DND-41 (cell line): ENCODE measurements at regions not wholly inside any gene's neighbourhood (a gene's known extent, or its start where the extent isn't known, plus 50 kb on each side); places are given as distances from the start of the nearest gene placed in this dataset.

Experiments
- EZH2 ChIP-seq: IDR thresholded peaks from 3 replicates; pipeline ENCODE4 v1.6.1; 2012; ENCODE audit warnings: borderline replicate concordance, low read depth, mild to moderate bottlenecking, moderate library complexity, low read length, inconsistent platforms; ENCODE audit not compliant: severe bottlenecking
- TF ChIP-seq, protein P1 (sequence below): IDR thresholded peaks from 2 replicates; pipeline ENCODE4 v1.5.1; 2012; ENCODE audit warnings: borderline replicate concordance, low read length, moderate library complexity, mild to moderate bottlenecking; ENCODE audit not compliant: poor library complexity, severe bottlenecking; ENCODE audit errors: extremely low read depth

DNA sequence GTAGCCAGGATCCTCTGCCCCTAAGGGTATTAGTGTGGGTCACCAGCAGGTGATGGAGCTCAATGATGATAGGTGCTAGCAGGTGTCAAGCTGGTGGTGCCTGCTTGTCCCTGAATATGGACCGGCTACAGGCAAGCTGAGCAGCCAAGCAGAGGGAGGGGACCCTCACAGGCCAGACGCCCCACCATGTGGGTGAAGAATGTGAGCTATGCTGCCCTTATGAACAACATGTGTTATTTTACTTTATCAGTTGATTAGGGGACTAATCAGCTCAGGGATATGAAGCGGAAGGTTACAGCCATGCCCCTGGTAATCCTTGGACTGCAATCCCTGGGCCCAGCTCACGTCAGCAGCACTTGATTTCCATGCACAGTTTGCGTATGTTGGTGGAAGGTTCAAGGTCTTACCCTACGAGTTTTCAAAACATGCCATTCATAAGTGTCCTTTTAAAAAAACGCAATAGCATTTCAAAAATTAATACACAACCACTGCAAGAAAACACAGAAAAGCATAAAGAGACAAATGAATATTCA lies 106.0 kb downstream of the CDC7 start:
- TF ChIP-seq, protein P1, sequence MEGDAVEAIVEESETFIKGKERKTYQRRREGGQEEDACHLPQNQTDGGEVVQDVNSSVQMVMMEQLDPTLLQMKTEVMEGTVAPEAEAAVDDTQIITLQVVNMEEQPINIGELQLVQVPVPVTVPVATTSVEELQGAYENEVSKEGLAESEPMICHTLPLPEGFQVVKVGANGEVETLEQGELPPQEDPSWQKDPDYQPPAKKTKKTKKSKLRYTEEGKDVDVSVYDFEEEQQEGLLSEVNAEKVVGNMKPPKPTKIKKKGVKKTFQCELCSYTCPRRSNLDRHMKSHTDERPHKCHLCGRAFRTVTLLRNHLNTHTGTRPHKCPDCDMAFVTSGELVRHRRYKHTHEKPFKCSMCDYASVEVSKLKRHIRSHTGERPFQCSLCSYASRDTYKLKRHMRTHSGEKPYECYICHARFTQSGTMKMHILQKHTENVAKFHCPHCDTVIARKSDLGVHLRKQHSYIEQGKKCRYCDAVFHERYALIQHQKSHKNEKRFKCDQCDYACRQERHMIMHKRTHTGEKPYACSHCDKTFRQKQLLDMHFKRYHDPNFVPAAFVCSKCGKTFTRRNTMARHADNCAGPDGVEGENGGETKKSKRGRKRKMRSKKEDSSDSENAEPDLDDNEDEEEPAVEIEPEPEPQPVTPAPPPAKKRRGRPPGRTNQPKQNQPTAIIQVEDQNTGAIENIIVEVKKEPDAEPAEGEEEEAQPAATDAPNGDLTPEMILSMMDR, result no peak
- TF ChIP-seq EZH2, result no peak
